Fibroblast of lung (primary cell): ENCODE measurements at regions not wholly inside any gene's neighbourhood (a gene's known extent, or its start where the extent isn't known, plus 50 kb on each side); places are given as distances from the start of the nearest gene placed in this dataset.

Experiments used
- DNase-seq, 2 donors: peaks; one replicate each; pipeline versions ENCODE4 v3.0.0 to v3.0.0-alpha.2; 2010; ENCODE audit warnings: low read depth in 2 of 2
- H2AFZ ChIP-seq: 2 replicates; pipeline ENCODE4 v1.5.1; 2012; ENCODE audit warnings: low read length, control low read depth, inconsistent platforms
- H3K27ac ChIP-seq: 2 replicates; pipeline ENCODE4 v1.5.1; 2011; ENCODE audit warnings: low read length, control low read depth; ENCODE audit not compliant: insufficient read depth
- H3K27me3 ChIP-seq: 2 replicates; pipeline ENCODE4 v1.5.1; 2011; ENCODE audit warnings: mild to moderate bottlenecking, low read length; ENCODE audit not compliant: control insufficient read depth, insufficient read depth
- H3K36me3 ChIP-seq: 2 replicates; pipeline ENCODE4 v1.5.1; 2011; ENCODE audit warnings: low read length; ENCODE audit not compliant: control insufficient read depth, insufficient read depth
- H3K4me1 ChIP-seq: 2 replicates; pipeline ENCODE4 v1.5.1; 2011; ENCODE audit warnings: low read length; ENCODE audit not compliant: control insufficient read depth, insufficient read depth; ENCODE audit errors: extremely low read depth
- H3K4me2 ChIP-seq: 2 replicates; pipeline ENCODE4 v1.5.1; 2011; ENCODE audit warnings: low read length, control low read depth; ENCODE audit not compliant: insufficient read depth; ENCODE audit errors: extremely low read depth
- H3K4me3 ChIP-seq, 4 experiments: fragments of 200-600 bp in 1 of 4; sonication (generic) in 1 of 4; replicated peaks in 1 of 4; 2 replicates each; pipeline ENCODE4 v1.5.1; 2011 to 2016; ENCODE audit warnings: low read length in 4 of 4, low read depth in 3 of 4, mild to moderate bottlenecking in 3 of 4, control low read depth in 2 of 4, inconsistent platforms in 1 of 4, mixed read lengths in 1 of 4; ENCODE audit not compliant: insufficient read depth in 1 of 4; ENCODE audit errors: control extremely low read depth in 1 of 4
- H3K79me2 ChIP-seq: 2 replicates; pipeline ENCODE4 v1.5.1; 2012; ENCODE audit warnings: mild to moderate bottlenecking, low read length, inconsistent platforms; ENCODE audit not compliant: control insufficient read depth, insufficient read depth
- H3K9ac ChIP-seq: 2 replicates; pipeline ENCODE4 v1.5.1; 2011; ENCODE audit warnings: mild to moderate bottlenecking, low read length, control low read depth; ENCODE audit not compliant: insufficient read depth
- H3K9me3 ChIP-seq: 2 replicates; pipeline ENCODE4 v1.5.1; 2012; ENCODE audit warnings: low read depth, low read length; ENCODE audit not compliant: control insufficient read depth, insufficient read depth
- H4K20me1 ChIP-seq: 2 replicates; pipeline ENCODE4 v1.5.1; 2011; ENCODE audit warnings: low read length; ENCODE audit not compliant: control insufficient read depth, insufficient read depth; ENCODE audit errors: extremely low read depth
- CTCF ChIP-seq, 2 donors: IDR thresholded peaks in 1 of 2; conservative IDR thresholded peaks in 1 of 2; 1 replicate in 1 of 2; 2 replicates in 1 of 2; pipeline ENCODE4 v1.5.1; 2011 to 2012; ENCODE audit warnings: low read length in 2 of 2, control low read depth in 1 of 2, inconsistent platforms in 1 of 2, low read depth in 1 of 2, mild to moderate bottlenecking in 1 of 2
- EZH2 ChIP-seq: IDR thresholded peaks from 2 replicates; pipeline ENCODE4 v1.5.1; 2012; ENCODE audit warnings: low read length, control low read depth, mild to moderate bottlenecking; ENCODE audit errors: missing control alignments

DNA sequence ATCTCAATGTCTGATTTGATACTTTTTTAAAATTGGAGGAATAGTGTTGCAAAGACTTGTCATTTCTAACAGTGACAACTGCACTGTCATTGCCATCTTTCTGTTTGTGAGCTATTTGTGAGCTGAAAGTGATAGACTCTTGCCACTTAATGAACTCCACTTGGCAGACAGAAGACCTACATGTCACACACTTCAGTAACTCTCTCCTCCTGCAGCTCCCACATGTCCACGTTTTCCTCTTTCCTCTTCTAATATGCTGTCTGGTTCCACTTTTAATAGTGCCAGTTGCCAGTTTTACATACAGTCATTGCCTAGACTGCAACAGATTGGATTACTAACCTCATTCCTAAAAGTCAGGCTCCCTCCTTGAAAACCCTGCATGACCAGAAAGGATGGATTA lies 121.5 kb downstream of the CAPZA3 start:
- Histone ChIP-seq H3K27ac (no peak overlapping the region), H3K4me1 (no peaks in the 10 kb centered on the region), H3K9ac (no peak overlapping the region), H3K4me3 (no peak overlapping the region), H3K9me3 (no peaks in the 10 kb centered on the region), H4K20me1 (no peaks in the 10 kb centered on the region), H3K79me2 (no peaks in the 10 kb centered on the region), H3K27me3 (no peaks in the 10 kb centered on the region), H3K4me2 (no peak overlapping the region), H2AFZ (no peak overlapping the region), H3K36me3 (no peaks in the 10 kb centered on the region)
- DNase-seq = no peak
- TF ChIP-seq EZH2 (no peak), CTCF (conservative IDR thresholded peaks at IDR 0.05 in 1 of 2, IDR thresholded peaks at IDR 0.05 in 1 of 2; ENCODE audit: low read depth in 1 of 2, low read length in 2 of 2) (no peak)

DNA sequence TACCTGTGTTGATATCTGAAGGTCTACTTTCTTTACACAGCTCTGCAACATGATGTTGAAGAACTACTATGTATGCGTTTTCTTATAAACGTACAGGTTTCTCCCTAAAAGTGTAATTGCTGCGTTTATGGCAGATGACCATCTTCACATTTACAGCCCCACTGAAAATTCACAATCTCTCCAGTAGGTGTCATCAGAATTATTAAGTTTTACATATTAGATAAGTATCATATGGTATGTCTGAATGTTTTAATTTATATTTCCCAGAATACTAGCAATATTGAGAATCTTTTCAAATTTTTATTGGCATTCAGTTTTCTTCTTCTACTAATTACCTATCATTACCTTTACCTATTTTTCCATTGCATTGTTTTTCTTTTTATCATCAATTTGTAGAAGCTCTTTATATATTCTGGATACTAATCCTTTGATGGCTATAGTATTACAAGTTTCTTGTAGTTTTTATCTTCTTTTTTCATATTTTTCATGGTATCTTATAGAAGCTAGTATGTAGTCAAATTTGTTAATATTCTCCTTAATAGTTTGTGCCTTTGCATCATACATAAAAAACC lies 123.5 kb downstream of the CAPZA3 start:
- Histone ChIP-seq H3K36me3 (no peaks in the 10 kb centered on the region), H3K9ac (no peak overlapping the region), H3K4me1 (peaks cover 5% of the 10 kb centered on the region), H3K4me3 (no peak overlapping the region), H4K20me1 (no peaks in the 10 kb centered on the region), H3K9me3 (no peaks in the 10 kb centered on the region), H3K4me2 (no peak overlapping the region), H3K27me3 (no peaks in the 10 kb centered on the region), H3K79me2 (no peaks in the 10 kb centered on the region), H3K27ac (no peak overlapping the region), H2AFZ (no peak overlapping the region)
- DNase-seq = peak; percentile 17 to 65
- TF ChIP-seq EZH2 = no peak
- TF ChIP-seq CTCF (conservative IDR thresholded peaks at IDR 0.05 in 1 of 2, IDR thresholded peaks at IDR 0.05 in 1 of 2; ENCODE audit: low read depth in 1 of 2, low read length in 2 of 2) = peak; percentile 24 to 58

- Histone ChIP-seq H3K79me2 (no peaks in the 10 kb centered on the region), H4K20me1 (no peaks in the 10 kb centered on the region), H3K36me3 (no peaks in the 10 kb centered on the region), H2AFZ (no peak overlapping the region), H3K9me3 (no peaks in the 10 kb centered on the region), H3K4me3 (no peak overlapping the region), H3K4me2 (no peak overlapping the region), H3K27ac (no peak overlapping the region), H3K9ac (no peak overlapping the region), H3K4me1 (peaks cover 7% of the 10 kb centered on the region), H3K27me3 (no peaks in the 10 kb centered on the region)
- no peak for DNase-seq
- no peak for TF ChIP-seq EZH2
- TF ChIP-seq CTCF (conservative IDR thresholded peaks at IDR 0.05 in 1 of 2, IDR thresholded peaks at IDR 0.05 in 1 of 2; ENCODE audit: low read depth in 1 of 2, low read length in 2 of 2) = no peak
Measured at GRCh38 chr12:18863769-18864500, 126.0 kb downstream of the CAPZA3 start.
